ENCODE measurements at regions not wholly inside any gene's neighbourhood (a gene's known extent, or its start where the extent isn't known, plus 50 kb on each side); places are given as distances from the start of the nearest gene placed in this dataset.

- no peaks in the 10 kb centered on the region for H3K4me1 ChIP-seq
- H3K4me3 ChIP-seq, result no peak overlapping the region
- H3K36me3 ChIP-seq, result no peaks in the 10 kb centered on the region
- in situ Hi-C loops (cut with MboI; ENCODE audit: low pct_ligation_motif_present in 1 of 4, low pct_unique_long_range_greater_than_20kb in 1 of 4, low sequenced_read_pairs in 3 of 4), result no loop called here
- H3K9me3 ChIP-seq, result no peaks in the 10 kb centered on the region
- no peak for DNase-seq
- H3K27ac ChIP-seq, result no peak overlapping the region
- H3K27me3 ChIP-seq, result no peaks in the 10 kb centered on the region
- intact Hi-C loops (cut with DNase I; ENCODE audit: low total_unique reads), result no loop called here
- 71 to 90% methylated on average over 1 of the region's 1 CpG for WGBS, 2 donors (ENCODE audit: low coverage in 1 of 2)
- TF ChIP-seq EP300 (IDR thresholded peaks at IDR 0.05; ENCODE audit: low read depth) (no peak), POLR2AphosphoS5 (IDR thresholded peaks at IDR 0.05) (no peak), CTCF (IDR thresholded peaks at IDR 0.05) (no peak), POLR2A (IDR thresholded peaks at IDR 0.05) (no peak)
Measured at GRCh38 chr10:58903071-58903470, 273.4 kb upstream of the PHYHIPL start.

GRCh38 chr10:58909881-58910280 is 266.6 kb upstream of the PHYHIPL start:
- no peaks in the 10 kb centered on the region for H3K36me3 ChIP-seq
- H3K4me1 ChIP-seq, result no peaks in the 10 kb centered on the region
- in situ Hi-C loops (cut with MboI; ENCODE audit: low pct_ligation_motif_present in 1 of 4, low pct_unique_long_range_greater_than_20kb in 1 of 4, low sequenced_read_pairs in 3 of 4), result no loop called here
- intact Hi-C loops (cut with DNase I; ENCODE audit: low total_unique reads), result no loop called here
- no peak for TF ChIP-seq POLR2AphosphoS5 (IDR thresholded peaks at IDR 0.05)
- no peak for TF ChIP-seq CTCF (IDR thresholded peaks at IDR 0.05)
- TF ChIP-seq EP300 (IDR thresholded peaks at IDR 0.05; ENCODE audit: low read depth), result no peak
- no peak for TF ChIP-seq POLR2A (IDR thresholded peaks at IDR 0.05)
- H3K4me3 ChIP-seq, result no peak overlapping the region
- WGBS, 2 donors (ENCODE audit: low coverage in 1 of 2), result 67 to 90% methylated on average over 1 to 2 of the region's 2 CpGs
- no peak overlapping the region for H3K27ac ChIP-seq
- no peak for DNase-seq
- H3K9me3 ChIP-seq, result no peaks in the 10 kb centered on the region
- H3K27me3 ChIP-seq, result no peaks in the 10 kb centered on the region

- 51 to 60% methylated on average over 3 of the region's 3 CpGs for WGBS, 2 donors (ENCODE audit: low coverage in 1 of 2)
- in situ Hi-C loops (cut with MboI; ENCODE audit: low pct_ligation_motif_present in 1 of 4, low pct_unique_long_range_greater_than_20kb in 1 of 4, low sequenced_read_pairs in 3 of 4), result no loop called here
Measured at GRCh38 chr10:58913717-58914116, 262.7 kb upstream of the PHYHIPL start.

GRCh38 chr10:58918887-58919286 is 257.6 kb upstream of the PHYHIPL start:
- in situ Hi-C loops (cut with MboI; ENCODE audit: low pct_ligation_motif_present in 1 of 4, low pct_unique_long_range_greater_than_20kb in 1 of 4, low sequenced_read_pairs in 3 of 4), result no loop called here
- Histone ChIP-seq H3K36me3 (no peaks in the 10 kb centered on the region), H3K27me3 (no peaks in the 10 kb centered on the region), H3K27ac (no peak overlapping the region), H3K4me3 (no peak overlapping the region), H3K9me3 (no peaks in the 10 kb centered on the region), H3K4me1 (no peaks in the 10 kb centered on the region)
- intact Hi-C loops (cut with DNase I; ENCODE audit: low total_unique reads), result no loop called here
- DNase-seq, result no peak
- no peak for TF ChIP-seq POLR2AphosphoS5 (IDR thresholded peaks at IDR 0.05)
- no peak for TF ChIP-seq CTCF (IDR thresholded peaks at IDR 0.05)
- TF ChIP-seq POLR2A (IDR thresholded peaks at IDR 0.05), result no peak
- no peak for TF ChIP-seq EP300 (IDR thresholded peaks at IDR 0.05; ENCODE audit: low read depth)
- 88 to 91% methylated on average over 2 of the region's 2 CpGs for WGBS, 2 donors (ENCODE audit: low coverage in 1 of 2)

More at GRCh38 chr10:58913717-58914116, 262.7 kb upstream of the PHYHIPL start:
- no peaks in the 10 kb centered on the region for H3K4me1 ChIP-seq
- DNase-seq, result no peak
- H3K9me3 ChIP-seq, result no peaks in the 10 kb centered on the region
- intact Hi-C loops (cut with DNase I; ENCODE audit: low total_unique reads), result no loop called here
- no peak overlapping the region for H3K4me3 ChIP-seq
- no peaks in the 10 kb centered on the region for H3K27me3 ChIP-seq
- no peaks in the 10 kb centered on the region for H3K36me3 ChIP-seq
- TF ChIP-seq CTCF (IDR thresholded peaks at IDR 0.05) (no peak), POLR2A (IDR thresholded peaks at IDR 0.05) (no peak), POLR2AphosphoS5 (IDR thresholded peaks at IDR 0.05) (no peak), EP300 (IDR thresholded peaks at IDR 0.05; ENCODE audit: low read depth) (no peak)
- H3K27ac ChIP-seq, result no peak overlapping the region
